Body of pancreas (tissue), 4 donors: ENCODE measurements at regions not wholly inside any gene's neighbourhood (a gene's known extent, or its start where the extent isn't known, plus 50 kb on each side); places are given as distances from the start of the nearest gene placed in this dataset.

Source experiments
- POLR2A ChIP-seq, 3 donors: fragments of 450-650 bp; IDR thresholded peaks; one replicate each; pipeline ENCODE4 v1.6.1; 2016; ENCODE audit warnings: antibody characterized with exemption in 3 of 3, mild to moderate bottlenecking in 2 of 3
- TF ChIP-seq, protein P1 (sequence below), 7 experiments: fragments of 450-650 bp in 4 of 7; fragments of 200-600 bp in 3 of 7; sonication (generic) in 3 of 7; IDR thresholded peaks; one replicate each; pipeline ENCODE4 v1.5.1; 2016 to 2019; ENCODE audit warnings: antibody characterized with exemption in 7 of 7

DNA sequence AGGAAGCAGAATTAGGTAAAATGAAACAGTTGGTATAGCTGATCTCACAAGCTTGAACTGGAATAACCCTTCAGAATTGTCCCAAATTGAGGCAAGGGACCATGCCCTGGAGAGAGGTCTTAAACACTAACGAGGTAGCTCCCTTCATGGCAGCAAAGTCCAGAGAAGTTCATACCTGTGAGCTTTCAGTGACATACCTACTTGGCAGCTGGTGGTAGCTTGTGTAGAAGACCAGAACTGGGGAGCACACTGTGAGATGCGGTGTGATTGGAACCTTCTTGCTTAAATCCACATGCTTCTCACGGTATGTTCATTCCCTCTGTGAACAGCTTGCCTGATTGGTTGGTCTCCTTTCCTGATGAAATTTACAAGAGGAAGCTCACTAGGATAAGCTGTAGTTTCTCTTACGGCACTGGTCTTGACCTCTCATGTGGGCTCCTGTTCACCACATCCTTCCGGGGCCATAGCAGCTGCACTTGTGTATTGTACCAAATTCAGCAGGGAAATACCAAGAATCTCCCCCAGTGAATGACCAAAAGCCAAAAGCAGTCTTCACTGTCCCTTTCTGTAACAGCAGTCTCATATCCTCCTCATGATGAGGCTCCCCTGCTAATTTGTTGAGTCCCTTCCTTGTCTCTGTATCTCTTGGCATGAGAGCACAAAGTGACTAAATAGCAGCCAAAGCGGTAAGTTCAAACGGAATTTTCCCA lies 483.7 kb upstream of the FRG2C start:
- TF ChIP-seq POLR2A (IDR thresholded peaks at IDR 0.05) = no peak
- TF ChIP-seq, protein P1, sequence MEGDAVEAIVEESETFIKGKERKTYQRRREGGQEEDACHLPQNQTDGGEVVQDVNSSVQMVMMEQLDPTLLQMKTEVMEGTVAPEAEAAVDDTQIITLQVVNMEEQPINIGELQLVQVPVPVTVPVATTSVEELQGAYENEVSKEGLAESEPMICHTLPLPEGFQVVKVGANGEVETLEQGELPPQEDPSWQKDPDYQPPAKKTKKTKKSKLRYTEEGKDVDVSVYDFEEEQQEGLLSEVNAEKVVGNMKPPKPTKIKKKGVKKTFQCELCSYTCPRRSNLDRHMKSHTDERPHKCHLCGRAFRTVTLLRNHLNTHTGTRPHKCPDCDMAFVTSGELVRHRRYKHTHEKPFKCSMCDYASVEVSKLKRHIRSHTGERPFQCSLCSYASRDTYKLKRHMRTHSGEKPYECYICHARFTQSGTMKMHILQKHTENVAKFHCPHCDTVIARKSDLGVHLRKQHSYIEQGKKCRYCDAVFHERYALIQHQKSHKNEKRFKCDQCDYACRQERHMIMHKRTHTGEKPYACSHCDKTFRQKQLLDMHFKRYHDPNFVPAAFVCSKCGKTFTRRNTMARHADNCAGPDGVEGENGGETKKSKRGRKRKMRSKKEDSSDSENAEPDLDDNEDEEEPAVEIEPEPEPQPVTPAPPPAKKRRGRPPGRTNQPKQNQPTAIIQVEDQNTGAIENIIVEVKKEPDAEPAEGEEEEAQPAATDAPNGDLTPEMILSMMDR (IDR thresholded peaks at IDR 0.05) = no peak
